ENCODE measurements at regions not wholly inside any gene's neighbourhood (a gene's known extent, or its start where the extent isn't known, plus 50 kb on each side); places are given as distances from the start of the nearest gene placed in this dataset.

DNA sequence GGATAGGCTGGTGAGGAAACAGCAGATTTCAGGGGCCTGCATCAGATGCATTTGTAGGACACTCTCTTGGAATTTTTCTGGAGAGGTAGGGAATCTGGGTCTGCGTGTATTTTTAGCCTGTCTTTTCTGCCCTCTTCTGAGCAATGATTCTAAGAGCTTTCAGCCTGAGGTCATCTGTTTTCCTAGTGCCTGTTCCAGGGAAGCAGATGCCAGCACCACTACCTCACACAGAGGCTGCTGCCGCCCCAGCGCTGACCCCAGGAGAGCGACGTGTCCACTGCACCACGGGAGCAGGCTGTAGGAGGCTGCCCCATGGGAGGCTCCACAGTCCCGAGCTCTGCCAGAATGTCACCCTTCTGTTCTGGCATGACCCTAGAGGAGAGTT is 316.5 kb downstream of the CYP26B1 start:
- TF ChIP-seq, protein P1, sequence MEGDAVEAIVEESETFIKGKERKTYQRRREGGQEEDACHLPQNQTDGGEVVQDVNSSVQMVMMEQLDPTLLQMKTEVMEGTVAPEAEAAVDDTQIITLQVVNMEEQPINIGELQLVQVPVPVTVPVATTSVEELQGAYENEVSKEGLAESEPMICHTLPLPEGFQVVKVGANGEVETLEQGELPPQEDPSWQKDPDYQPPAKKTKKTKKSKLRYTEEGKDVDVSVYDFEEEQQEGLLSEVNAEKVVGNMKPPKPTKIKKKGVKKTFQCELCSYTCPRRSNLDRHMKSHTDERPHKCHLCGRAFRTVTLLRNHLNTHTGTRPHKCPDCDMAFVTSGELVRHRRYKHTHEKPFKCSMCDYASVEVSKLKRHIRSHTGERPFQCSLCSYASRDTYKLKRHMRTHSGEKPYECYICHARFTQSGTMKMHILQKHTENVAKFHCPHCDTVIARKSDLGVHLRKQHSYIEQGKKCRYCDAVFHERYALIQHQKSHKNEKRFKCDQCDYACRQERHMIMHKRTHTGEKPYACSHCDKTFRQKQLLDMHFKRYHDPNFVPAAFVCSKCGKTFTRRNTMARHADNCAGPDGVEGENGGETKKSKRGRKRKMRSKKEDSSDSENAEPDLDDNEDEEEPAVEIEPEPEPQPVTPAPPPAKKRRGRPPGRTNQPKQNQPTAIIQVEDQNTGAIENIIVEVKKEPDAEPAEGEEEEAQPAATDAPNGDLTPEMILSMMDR (IDR thresholded peaks at IDR 0.05), result no peak

DNA sequence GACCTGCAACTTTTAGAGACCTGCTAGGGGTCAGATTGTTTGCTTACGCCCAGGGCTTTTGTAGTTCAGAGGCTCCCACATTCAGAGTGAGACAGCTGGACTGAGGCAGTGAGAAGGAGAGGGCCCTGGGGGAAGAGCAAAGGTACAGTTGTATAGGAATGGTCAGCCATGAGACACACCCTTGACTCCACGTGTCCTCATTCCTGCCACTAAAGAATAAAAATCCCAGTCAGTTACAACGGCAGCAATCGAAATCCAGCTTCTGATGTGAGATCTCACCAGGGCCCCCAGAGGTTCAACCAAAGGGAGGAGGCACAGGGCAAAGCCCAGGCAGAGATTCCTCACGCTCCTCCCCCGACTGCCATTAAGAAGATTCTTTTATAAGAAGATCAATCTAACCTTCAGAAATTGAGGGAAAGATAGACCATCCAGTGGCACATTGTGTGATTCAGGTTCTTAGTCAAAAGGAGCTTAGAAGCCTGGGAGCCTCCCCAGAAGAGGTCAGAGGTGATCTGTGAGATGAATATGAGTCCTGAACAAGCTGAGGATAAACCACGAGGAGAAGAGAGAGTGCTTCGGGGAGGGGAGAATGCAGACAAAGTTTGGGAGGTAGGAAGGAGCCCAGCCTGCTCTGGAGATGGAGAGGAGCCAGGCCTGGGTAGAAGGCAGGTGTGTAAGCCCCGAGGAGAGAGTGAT is 317.0 kb downstream of the CYP26B1 start:
- TF ChIP-seq, protein P1 (IDR thresholded peaks at IDR 0.05), result no peak

DNA sequence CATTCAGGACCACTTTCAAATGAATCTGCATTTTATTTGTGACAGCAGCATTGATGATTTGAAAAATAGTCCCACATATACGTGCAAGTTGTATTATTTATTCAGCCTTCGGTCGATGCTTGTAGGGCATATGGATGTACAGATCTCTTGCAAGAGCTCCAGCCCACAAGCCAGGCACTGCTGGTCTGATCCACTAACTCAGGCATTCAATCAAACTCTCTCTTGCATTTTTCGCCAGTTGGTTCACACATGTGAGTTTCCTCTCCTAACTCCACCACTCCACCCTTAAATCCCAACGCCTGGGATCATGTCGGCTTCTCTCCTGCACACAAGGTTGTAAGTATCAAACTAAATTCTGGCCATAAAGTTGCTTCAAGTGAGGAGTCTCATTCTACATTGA is 318.7 kb downstream of the CYP26B1 start:
- TF ChIP-seq, protein P1 (IDR thresholded peaks at IDR 0.05), result no peak

DNA sequence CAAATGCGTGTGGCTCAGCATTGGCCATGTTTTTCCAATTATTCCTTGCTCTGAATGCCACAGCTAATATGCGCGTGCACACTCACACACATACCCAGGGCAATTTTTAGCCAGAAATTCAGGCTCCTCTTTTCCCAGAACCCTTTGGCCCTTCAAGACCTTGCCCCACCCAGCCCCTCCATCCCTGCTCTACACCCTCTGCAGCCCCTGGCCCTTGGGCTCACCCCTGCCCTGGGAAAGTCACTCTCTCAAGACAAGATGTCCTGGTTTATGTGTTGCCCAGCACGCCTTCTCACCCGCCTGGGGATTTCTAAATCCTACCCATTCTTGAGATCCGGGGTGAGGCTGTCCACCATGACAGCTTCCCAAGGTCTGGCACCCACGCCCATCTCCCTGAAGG is 319.7 kb downstream of the CYP26B1 start:
- TF ChIP-seq, protein P1 (IDR thresholded peaks at IDR 0.05), result no peak

DNA sequence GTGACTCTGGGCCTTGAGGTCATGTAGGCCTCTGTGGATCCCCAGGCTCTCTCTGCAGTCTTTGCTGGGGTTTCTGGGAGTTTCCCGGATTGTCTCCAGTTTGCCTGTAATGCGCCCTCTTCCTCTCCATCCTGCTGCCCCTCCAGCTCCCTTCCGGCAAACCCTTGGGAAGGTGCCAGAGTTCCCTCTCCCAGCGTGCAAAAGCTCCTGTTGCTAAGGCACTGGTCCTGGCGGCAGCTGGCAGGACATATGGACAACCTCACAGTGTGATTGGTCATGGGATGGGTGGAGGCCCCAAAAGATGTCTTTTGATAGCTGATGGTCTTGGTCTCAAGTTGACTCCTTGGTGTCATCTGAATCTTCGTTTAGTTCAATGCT is 320.1 kb downstream of the CYP26B1 start:
- TF ChIP-seq, protein P1 (IDR thresholded peaks at IDR 0.05), result no peak

DNA sequence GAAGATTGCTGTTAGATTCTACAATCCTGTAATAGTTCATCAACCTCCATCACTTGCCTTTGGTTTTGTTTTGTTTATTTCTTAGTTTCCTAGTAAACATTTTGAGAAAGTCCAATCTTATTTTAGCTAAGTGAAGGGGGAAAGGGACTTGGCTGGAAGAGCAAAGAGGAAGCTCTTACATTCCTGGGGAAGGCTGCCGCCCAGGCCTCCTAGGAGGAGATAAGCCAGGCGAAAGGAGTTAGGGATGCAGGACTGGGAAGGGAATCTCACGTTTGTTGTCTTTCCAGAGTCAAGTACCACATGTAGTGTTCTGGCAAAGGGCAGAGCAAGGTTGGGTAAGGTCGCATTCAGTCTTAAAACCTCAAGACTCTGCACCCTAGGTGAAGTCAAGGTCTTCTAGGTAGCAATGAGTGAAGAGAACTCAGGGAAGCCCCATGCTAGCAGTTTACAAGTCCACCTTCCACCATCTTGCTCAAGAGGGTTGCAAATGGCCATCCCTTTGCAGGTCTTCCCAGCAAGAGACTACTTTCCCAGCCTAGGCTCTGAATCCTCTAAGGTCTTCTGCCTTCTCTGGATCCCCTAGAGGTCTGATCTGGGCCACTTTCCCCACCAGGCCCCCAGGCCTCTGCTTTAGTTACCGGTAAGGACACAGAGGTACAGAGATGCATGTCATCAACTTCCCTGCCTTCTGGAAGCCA is 320.7 kb downstream of the CYP26B1 start:
- TF ChIP-seq, protein P1 (IDR thresholded peaks at IDR 0.05), result no peak

DNA sequence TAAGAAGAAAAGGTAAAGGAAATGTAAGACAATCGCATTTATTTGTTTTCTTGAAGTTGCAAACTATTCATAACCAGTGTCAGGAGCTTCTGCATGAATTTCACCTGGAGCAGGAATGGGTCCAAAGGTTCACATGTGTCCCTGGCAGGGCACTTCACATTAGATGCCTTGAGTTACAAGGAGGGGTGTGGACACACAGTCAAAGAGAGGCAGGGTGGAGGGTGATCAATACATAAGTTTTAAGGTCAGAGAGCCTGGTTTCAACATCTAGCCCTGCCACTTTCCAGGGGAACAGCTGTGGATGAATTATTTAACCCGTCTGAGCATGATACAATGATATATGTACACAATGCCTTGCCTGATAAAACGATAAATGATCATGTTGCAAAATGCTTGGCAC is 321.4 kb downstream of the CYP26B1 start:
- TF ChIP-seq, protein P1 (IDR thresholded peaks at IDR 0.05), result no peak
